ENCODE measurements at regions not wholly inside any gene's neighbourhood (a gene's known extent, or its start where the extent isn't known, plus 50 kb on each side); places are given as distances from the start of the nearest gene placed in this dataset.

GRCh38 chr4:158341896-158342295, 131.6 kb downstream of the TMEM144 start:
- Histone ChIP-seq H3K4me3 (replicated peaks in 1 of 3; ENCODE audit: insufficient read depth in 1 of 3, low read depth in 1 of 3, low read length in 3 of 3) (no peak overlapping the region), H2AFZ (ENCODE audit: low read depth, low read length) (no peak overlapping the region), H3K27ac (ENCODE audit: insufficient read depth, low read depth, low read length) (no peak overlapping the region), H3K27me3 (ENCODE audit: control insufficient read depth in 2 of 2, insufficient read depth in 2 of 2, low read length in 2 of 2) (no peaks in the 10 kb centered on the region), H3K9me3 (replicated peaks; ENCODE audit: control insufficient read depth, insufficient read depth, low read length) (no peaks in the 10 kb centered on the region), H3K9me1 (replicated peaks; ENCODE audit: control insufficient read depth, extremely low read depth, insufficient read depth, low read length) (no peaks in the 10 kb centered on the region), H4K20me1 (replicated peaks; ENCODE audit: control insufficient read depth, extremely low read depth, insufficient read depth, low read length) (no peaks in the 10 kb centered on the region), H3K4me2 (ENCODE audit: insufficient read depth, low read length) (no peak overlapping the region), H3K79me2 (ENCODE audit: control insufficient read depth, insufficient read depth, low read length) (no peaks in the 10 kb centered on the region), H3K9ac (replicated peaks; ENCODE audit: extremely low read depth, insufficient read depth, low read length) (no peak overlapping the region), H3K4me1 (ENCODE audit: control insufficient read depth, extremely low read depth, insufficient read depth, low read length) (no peaks in the 10 kb centered on the region), H3K36me3 (ENCODE audit: control insufficient read depth in 2 of 2, extremely low read depth in 1 of 2, insufficient read depth in 2 of 2, low read length in 2 of 2) (no peaks in the 10 kb centered on the region)
- FAIRE-seq: no peak
- intact Hi-C loops (cut with micrococcal nuclease) (no loop called here), dilution Hi-C loops (cut with MboI; ENCODE audit: extremely low pct_ligation_motif_present, low sequenced_read_pairs) (no loop called here)
- ChIA-PET POLR2A (no interaction called here), CTCF (no interaction called here)
- no TSS peak for BruUV-seq (replicated peaks)
- TF ChIP-seq CTCF (IDR thresholded peaks at IDR 0.05; ENCODE audit: extremely low read depth in 1 of 2, insufficient read depth in 1 of 2, low read depth in 1 of 2, low read length in 2 of 2) (no peak), POLR2AphosphoS5 (IDR thresholded peaks at IDR 0.05; ENCODE audit: insufficient read depth, low read depth, low read length) (no peak), EZH2 (IDR thresholded peaks at IDR 0.05; ENCODE audit: borderline replicate concordance, low read depth, low read length, severe bottlenecking) (no peak), GATA2 (IDR thresholded peaks at IDR 0.05; ENCODE audit: insufficient read depth, insufficient read length, low read depth, low read length) (no peak), MYC (IDR thresholded peaks at IDR 0.05; ENCODE audit: low read depth, low read length) (no peak), FOS (IDR thresholded peaks at IDR 0.05; ENCODE audit: borderline replicate concordance, insufficient read depth, low read length) (no peak), JUN (IDR thresholded peaks at IDR 0.05; ENCODE audit: borderline replicate concordance, insufficient read depth, insufficient read length, low read depth) (no peak), POLR2A (IDR thresholded peaks at IDR 0.05; ENCODE audit: low read depth, low read length) (no peak)
- TF ChIP-seq, protein P1, sequence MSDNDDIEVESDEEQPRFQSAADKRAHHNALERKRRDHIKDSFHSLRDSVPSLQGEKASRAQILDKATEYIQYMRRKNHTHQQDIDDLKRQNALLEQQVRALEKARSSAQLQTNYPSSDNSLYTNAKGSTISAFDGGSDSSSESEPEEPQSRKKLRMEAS (IDR thresholded peaks at IDR 0.05; ENCODE audit: insufficient read depth, insufficient read length): no peak
- DNase-seq (ENCODE audit: low read depth, low spot score): no peak
